Effector memory CD8-positive, alpha-beta T cell (primary cell): ENCODE measurements at regions not wholly inside any gene's neighbourhood (a gene's known extent, or its start where the extent isn't known, plus 50 kb on each side); places are given as distances from the start of the nearest gene placed in this dataset.
"Not testable (repeated sequence)": the region's sequence is repeated elsewhere in the genome, so short reads cannot be mapped to it uniquely, and the experiment has no call there.

ENCODE experiments used
- ATAC-seq: fragments of 150-1000 bp; cut with Tn5 transposase; replicated peaks from 2 replicates; pipeline ENCODE4 v1.10.0; 2021; ENCODE audit warnings: mild to moderate bottlenecking, moderate library complexity
- DNase-seq, 3 experiments: peaks; one replicate each; pipeline ENCODE4 v3.0.0; 2021
- H3K27ac Mint-ChIP-seq, 2 donors: one replicate each; pipeline ENCODE4 v1.8.0; 2022; ENCODE audit warnings: mild to moderate bottlenecking in 2 of 2, mixed read lengths in 2 of 2, moderate library complexity in 2 of 2
- H3K27me3 Mint-ChIP-seq, 2 donors: one replicate each; pipeline ENCODE4 v1.8.0; 2022; ENCODE audit warnings: mixed read lengths in 2 of 2
- H3K36me3 Mint-ChIP-seq: one replicate; pipeline ENCODE4 v1.8.0; 2022; ENCODE audit warnings: mild to moderate bottlenecking, moderate library complexity, mixed read lengths; ENCODE audit not compliant: insufficient read depth
- H3K4me1 Mint-ChIP-seq, 2 donors: one replicate each; pipeline ENCODE4 v1.8.0; 2022; ENCODE audit warnings: low read depth in 2 of 2, mixed read lengths in 2 of 2
- H3K4me3 Mint-ChIP-seq, 2 donors: one replicate each; pipeline ENCODE4 v1.8.0; 2022; ENCODE audit warnings: mild to moderate bottlenecking in 2 of 2, mixed read lengths in 2 of 2, moderate library complexity in 2 of 2
- H3K9me3 Mint-ChIP-seq, 2 donors: one replicate each; pipeline ENCODE4 v1.8.0; 2022; ENCODE audit warnings: mixed read lengths in 2 of 2

- DNase-seq, H3K36me3 Mint-ChIP-seq, ATAC-seq, H3K9me3 Mint-ChIP-seq, H3K4me3 Mint-ChIP-seq, H3K27me3 Mint-ChIP-seq, H3K27ac Mint-ChIP-seq, H3K4me1 Mint-ChIP-seq: not testable (repeated sequence)
Measured at GRCh38 chr15:20289538-20290103, 252.0 kb downstream of the GOLGA6L6 start.

- H3K4me3 Mint-ChIP-seq, H3K36me3 Mint-ChIP-seq, H3K27ac Mint-ChIP-seq, DNase-seq, H3K9me3 Mint-ChIP-seq, ATAC-seq, H3K27me3 Mint-ChIP-seq, H3K4me1 Mint-ChIP-seq: not testable (repeated sequence)
Measured at GRCh38 chr15:20288800-20289537, 252.6 kb downstream of the GOLGA6L6 start.

- not testable (repeated sequence) for H3K27ac Mint-ChIP-seq, DNase-seq, H3K27me3 Mint-ChIP-seq, H3K36me3 Mint-ChIP-seq, H3K4me3 Mint-ChIP-seq, H3K9me3 Mint-ChIP-seq, H3K4me1 Mint-ChIP-seq, ATAC-seq
Measured at GRCh38 chr15:20286559-20286958, 255.0 kb downstream of the GOLGA6L6 start.

- not testable (repeated sequence) for DNase-seq, H3K9me3 Mint-ChIP-seq, H3K4me1 Mint-ChIP-seq
Measured at GRCh38 chr15:20285696-20286300, 255.8 kb downstream of the GOLGA6L6 start.

GRCh38 chr15:20284891-20285535, 256.6 kb downstream of the GOLGA6L6 start:
- not testable (repeated sequence) for ATAC-seq, H3K27me3 Mint-ChIP-seq, H3K4me3 Mint-ChIP-seq, H3K36me3 Mint-ChIP-seq, H3K4me1 Mint-ChIP-seq, DNase-seq, H3K9me3 Mint-ChIP-seq, H3K27ac Mint-ChIP-seq

More at GRCh38 chr15:20285696-20286300, 255.8 kb downstream of the GOLGA6L6 start:
- not testable (repeated sequence) for H3K27me3 Mint-ChIP-seq, ATAC-seq, H3K27ac Mint-ChIP-seq, H3K36me3 Mint-ChIP-seq, H3K4me3 Mint-ChIP-seq

GRCh38 chr15:20283651-20284050, 257.9 kb downstream of the GOLGA6L6 start:
- H3K4me3 Mint-ChIP-seq, H3K9me3 Mint-ChIP-seq, DNase-seq, H3K27ac Mint-ChIP-seq, ATAC-seq, H3K36me3 Mint-ChIP-seq, H3K27me3 Mint-ChIP-seq, H3K4me1 Mint-ChIP-seq: not testable (repeated sequence)

- not testable (repeated sequence) for H3K27me3 Mint-ChIP-seq, H3K36me3 Mint-ChIP-seq, H3K27ac Mint-ChIP-seq
Measured at GRCh38 chr15:20282491-20282943, 259.1 kb downstream of the GOLGA6L6 start.

GRCh38 chr15:20281567-20282275, 259.9 kb downstream of the GOLGA6L6 start:
- H3K9me3 Mint-ChIP-seq, DNase-seq, H3K4me3 Mint-ChIP-seq, H3K27ac Mint-ChIP-seq, ATAC-seq, H3K4me1 Mint-ChIP-seq, H3K27me3 Mint-ChIP-seq, H3K36me3 Mint-ChIP-seq: not testable (repeated sequence)

More at GRCh38 chr15:20282491-20282943, 259.1 kb downstream of the GOLGA6L6 start:
- not testable (repeated sequence) for H3K4me3 Mint-ChIP-seq, DNase-seq, H3K9me3 Mint-ChIP-seq, ATAC-seq, H3K4me1 Mint-ChIP-seq

- Mint-ChIP-seq H3K27me3 (no peaks in the 10 kb centered on the region), H3K27ac (no peak overlapping the region), H3K36me3 (no peaks in the 10 kb centered on the region), H3K9me3 (no peaks in the 10 kb centered on the region), H3K4me3 (no peak overlapping the region), H3K4me1 (no peaks in the 10 kb centered on the region)
- ATAC-seq (no peak), DNase-seq (no peak)
Measured at GRCh38 chr15:20280933-20281463, 260.6 kb downstream of the GOLGA6L6 start.

- ATAC-seq, H3K36me3 Mint-ChIP-seq, H3K4me1 Mint-ChIP-seq, H3K9me3 Mint-ChIP-seq, H3K27me3 Mint-ChIP-seq, H3K4me3 Mint-ChIP-seq, H3K27ac Mint-ChIP-seq, DNase-seq: not testable (repeated sequence)
Measured at GRCh38 chr15:20280141-20280932, 261.3 kb downstream of the GOLGA6L6 start.

- H3K27ac Mint-ChIP-seq, H3K4me3 Mint-ChIP-seq, H3K36me3 Mint-ChIP-seq, H3K4me1 Mint-ChIP-seq, DNase-seq, ATAC-seq, H3K9me3 Mint-ChIP-seq, H3K27me3 Mint-ChIP-seq: not testable (repeated sequence)
Measured at GRCh38 chr15:20279056-20279455, 262.5 kb downstream of the GOLGA6L6 start.

- H3K27ac Mint-ChIP-seq, H3K27me3 Mint-ChIP-seq, ATAC-seq, DNase-seq, H3K36me3 Mint-ChIP-seq, H3K9me3 Mint-ChIP-seq, H3K4me1 Mint-ChIP-seq, H3K4me3 Mint-ChIP-seq: not testable (repeated sequence)
Measured at GRCh38 chr15:20278376-20278775, 263.2 kb downstream of the GOLGA6L6 start.
